IMR-90 (cell line): ENCODE measurements at regions not wholly inside any gene's neighbourhood (a gene's known extent, or its start where the extent isn't known, plus 50 kb on each side); places are given as distances from the start of the nearest gene placed in this dataset.

Experiments used
- ATAC-seq: fragments of 200-7000 bp; cut with Tn5 transposase; 2 replicates; pipeline ENCODE4 v1.9.1; 2020; ENCODE audit warnings: low read depth, mild to moderate bottlenecking, moderate library complexity
- BruUV-seq: library from RNA; stranded (reverse); fragments of 400-500 nt; replicated peaks from 2 replicates; lab custom pipeline; 2021; lab: Mats Ljungman, UMichigan
- CTCF ChIA-PET: fragments of 300-600 bp; formaldehyde crosslinking; extraction: SDS; loops from one replicate; lab custom pipeline; 2021; ENCODE audit warnings: antibody characterized with exemption; lab: Yijun Ruan, JAX
- POLR2A ChIA-PET: fragments of 300-600 bp; sonication (Branson Sonifier 250); formaldehyde crosslinking; loops from one replicate; lab custom pipeline; 2022; ENCODE audit warnings: antibody characterized with exemption; ENCODE audit not compliant: unreplicated experiment; lab: Charles Lee
- DNase-seq: peaks from one replicate; pipeline ENCODE4 v3.0.0; 2013
- H2AFZ ChIP-seq: replicated peaks from 2 replicates; pipeline ENCODE3; 2013; ENCODE audit warnings: low read length, mild to moderate bottlenecking; ENCODE audit not compliant: poor library complexity
- H2AK5ac ChIP-seq: 2 replicates; pipeline ENCODE4 v1.6.1; 2013; ENCODE audit warnings: low read depth, low read length, inconsistent platforms
- H2AK9ac ChIP-seq: replicated peaks from 2 replicates; pipeline ENCODE3; 2013; ENCODE audit warnings: mild to moderate bottlenecking, low read depth, low read length, moderate library complexity; ENCODE audit not compliant: poor library complexity
- H2BK120ac ChIP-seq: 2 replicates; pipeline ENCODE4 v1.6.1; 2013; ENCODE audit warnings: low read depth, low read length, inconsistent platforms
- H2BK15ac ChIP-seq: 3 replicates; pipeline ENCODE4 v1.6.1; 2013; ENCODE audit warnings: low read depth, low read length, inconsistent platforms
- H2BK20ac ChIP-seq: 2 replicates; pipeline ENCODE4 v1.6.1; 2013; ENCODE audit warnings: low read depth, mild to moderate bottlenecking, inconsistent platforms, low read length, moderate library complexity
- H2BK5ac ChIP-seq: 2 replicates; pipeline ENCODE4 v1.6.1; 2013; ENCODE audit warnings: mild to moderate bottlenecking, low read depth, low read length, inconsistent platforms; ENCODE audit not compliant: poor library complexity, severe bottlenecking
- H3K14ac ChIP-seq: replicated peaks from 2 replicates; pipeline ENCODE4 v1.6.1; 2013; ENCODE audit warnings: low read depth, low read length, inconsistent platforms
- H3K18ac ChIP-seq: 2 replicates; pipeline ENCODE4 v1.6.1; 2013; ENCODE audit warnings: low read depth, low read length, control low read depth
- H3K23ac ChIP-seq: 2 replicates; pipeline ENCODE4 v1.6.1; 2013; ENCODE audit warnings: low read depth, low read length, inconsistent platforms
- H3K27ac ChIP-seq: 2 replicates; pipeline ENCODE4 v1.5.1; 2013; ENCODE audit warnings: mild to moderate bottlenecking, control low read depth, low read length; ENCODE audit not compliant: insufficient read depth
- H3K27me3 ChIP-seq: 2 replicates; pipeline ENCODE4 v1.6.1; 2013; ENCODE audit warnings: low read length; ENCODE audit not compliant: control insufficient read depth, insufficient read depth
- H3K36me3 ChIP-seq: 2 replicates; pipeline ENCODE4 v1.6.1; 2013; ENCODE audit warnings: low read length, mixed read lengths; ENCODE audit not compliant: control insufficient read depth, insufficient read depth
- H3K4ac ChIP-seq: 2 replicates; pipeline ENCODE4 v1.6.1; 2013; ENCODE audit warnings: low read depth, low read length, inconsistent platforms
- H3K4me1 ChIP-seq: 2 replicates; pipeline ENCODE4 v1.6.1; 2013; ENCODE audit warnings: low read length, mixed read lengths; ENCODE audit not compliant: control insufficient read depth, insufficient read depth
- H3K4me2 ChIP-seq: 2 replicates; pipeline ENCODE4 v1.6.1; 2013; ENCODE audit warnings: low read depth, mild to moderate bottlenecking, control low read depth, low read length, moderate library complexity
- H3K4me3 ChIP-seq: 2 replicates; pipeline ENCODE4 v1.5.1; 2013; ENCODE audit warnings: low read depth, mild to moderate bottlenecking, control low read depth, low read length, moderate library complexity; ENCODE audit not compliant: insufficient read depth
- H3K56ac ChIP-seq: 2 replicates; pipeline ENCODE4 v1.6.1; 2013; ENCODE audit warnings: low read length, inconsistent platforms; ENCODE audit not compliant: insufficient read depth; ENCODE audit errors: extremely low read depth
- H3K79me1 ChIP-seq, 2 experiments: 2 replicates each; pipeline ENCODE4 v1.6.1; 2013; ENCODE audit warnings: low read length in 2 of 2, inconsistent platforms in 1 of 2, low read depth in 1 of 2
- H3K9ac ChIP-seq: 2 replicates; pipeline ENCODE4 v1.6.1; 2013; ENCODE audit warnings: low read depth, low read length, control low read depth
- H3K9me1 ChIP-seq: 2 replicates; pipeline ENCODE4 v1.6.1; 2013; ENCODE audit warnings: low read length, inconsistent platforms; ENCODE audit not compliant: insufficient read depth
- H3K9me3 ChIP-seq: 2 replicates; pipeline ENCODE4 v1.6.1; 2013; ENCODE audit warnings: low read length; ENCODE audit not compliant: control insufficient read depth, insufficient read depth
- H4K20me1 ChIP-seq: 2 replicates; pipeline ENCODE4 v1.6.1; 2013; ENCODE audit warnings: low read length, inconsistent platforms; ENCODE audit not compliant: insufficient read depth
- H4K5ac ChIP-seq: 2 replicates; pipeline ENCODE4 v1.6.1; 2013; ENCODE audit warnings: mild to moderate bottlenecking, low read depth, low read length, control low read depth
- H4K8ac ChIP-seq, 2 experiments: 2 replicates each; pipeline ENCODE4 v1.6.1; 2013; ENCODE audit warnings: low read depth in 2 of 2, low read length in 2 of 2, control low read depth in 1 of 2, inconsistent platforms in 1 of 2
- H4K91ac ChIP-seq: 2 replicates; pipeline ENCODE4 v1.6.1; 2013; ENCODE audit warnings: low read depth, low read length, inconsistent platforms; ENCODE audit not compliant: insufficient read depth
- BHLHE40 ChIP-seq: fragments of 150-350 bp; IDR thresholded peaks from 2 replicates; pipeline ENCODE4 v1.6.1; 2016; ENCODE audit warnings: mild to moderate bottlenecking, low read depth, low read length
- CEBPB ChIP-seq: IDR thresholded peaks from 2 replicates; pipeline ENCODE4 v1.6.1; 2012; ENCODE audit warnings: low read depth, low read length, improper control_type of control experiment
- CHD1 ChIP-seq: IDR thresholded peaks from 2 replicates; pipeline ENCODE4 v1.6.1; 2012; ENCODE audit warnings: low read depth, low read length, improper control_type of control experiment
- CTCF ChIP-seq: conservative IDR thresholded peaks from 2 replicates; pipeline ENCODE4 v1.5.1; 2012; ENCODE audit warnings: mild to moderate bottlenecking, low read depth, low read length, improper control_type of control experiment
- ELK1 ChIP-seq: fragments of 150-350 bp; IDR thresholded peaks from 2 replicates; pipeline ENCODE4 v1.6.1; 2016; ENCODE audit warnings: low read depth, mild to moderate bottlenecking, low read length, moderate library complexity, borderline replicate concordance
- FOS ChIP-seq: fragments of 150-350 bp; IDR thresholded peaks from 2 replicates; pipeline ENCODE4 v1.6.1; 2016; ENCODE audit warnings: low read depth, low read length
- MAFK ChIP-seq: IDR thresholded peaks from 2 replicates; pipeline ENCODE4 v1.6.1; 2012; ENCODE audit warnings: low read depth, low read length, improper control_type of control experiment
- NFE2L2 ChIP-seq: fragments of 150-350 bp; IDR thresholded peaks from 2 replicates; pipeline ENCODE4 v1.6.1; 2016; ENCODE audit warnings: low read depth, mild to moderate bottlenecking, low read length
- POLR2A ChIP-seq: IDR thresholded peaks from 2 replicates; pipeline ENCODE4 v1.6.1; 2012; ENCODE audit warnings: mild to moderate bottlenecking, low read depth, low read length
- RAD21 ChIP-seq: IDR thresholded peaks from 2 replicates; pipeline ENCODE4 v1.6.1; 2012; ENCODE audit warnings: low read length, improper control_type of control experiment
- RFX5 ChIP-seq: IDR thresholded peaks from 2 replicates; pipeline ENCODE4 v1.8.0; 2012; ENCODE audit warnings: low read depth, mild to moderate bottlenecking, low read length, moderate library complexity
- SMC3 ChIP-seq: fragments of 150-350 bp; IDR thresholded peaks from 2 replicates; pipeline ENCODE4 v1.6.1; 2016; ENCODE audit warnings: low read depth, mild to moderate bottlenecking, antibody characterized with exemption, low read length, moderate library complexity
- USF2 ChIP-seq: fragments of 150-350 bp; IDR thresholded peaks from 2 replicates; pipeline ENCODE4 v1.6.1; 2017; ENCODE audit warnings: mild to moderate bottlenecking, antibody characterized with exemption, low read length, low read depth
- WGBS, 2 experiments: methylation state at CpG; one replicate each; pipeline versions ENCODE4 v1.1.5 to v1.1.7; 2013; ENCODE audit warnings: missing lambda C conversion rate in 2 of 2; ENCODE audit not compliant: insufficient read length in 1 of 2; ENCODE audit errors: extremely low coverage in 2 of 2; 5-methylcytosine and 5-hydroxymethylcytosine counted together
- dilution Hi-C: fragments of 300-500 bp; cut with HindIII; formaldehyde crosslinking; loops from one replicate; pipeline ENCODE4 v1.14.3; 2018; ENCODE audit warnings: low sequenced_read_pairs; ENCODE audit not compliant: unreplicated experiment
- in situ Hi-C: fragments of 300-500 bp; cut with MboI; formaldehyde crosslinking; loops from 3 replicates; pipeline ENCODE4 v1.14.3; 2019; ENCODE audit warnings: low sequenced_read_pairs, inconsistent platforms, mixed read lengths
- intact Hi-C: fragments of 100-400 bp; cut with micrococcal nuclease; formaldehyde crosslinking; loops from 2 replicates; pipeline ENCODE4 v1.10.0; 2022

- no peaks in the 10 kb centered on the region for H3K27me3 ChIP-seq
- in situ Hi-C loops (no loop called here), intact Hi-C loops (no loop called here), dilution Hi-C loops (no loop called here)
- no peak overlapping the region for H2BK20ac ChIP-seq
- TF ChIP-seq ELK1, result no peak
- TF ChIP-seq CHD1, result no peak
- no peak for TF ChIP-seq RAD21
- no peak for TF ChIP-seq MAFK
- no peak for TF ChIP-seq NFE2L2
- no peak for TF ChIP-seq CTCF
- no peak for TF ChIP-seq RFX5
- no peak for TF ChIP-seq FOS
- TF ChIP-seq USF2, result no peak
- TF ChIP-seq SMC3, result no peak
- no peak for TF ChIP-seq POLR2A
- TF ChIP-seq CEBPB, result no peak
- TF ChIP-seq BHLHE40, result no peak
- H3K14ac ChIP-seq, result no peak overlapping the region
- ATAC-seq (no peak), DNase-seq (no peak)
- H4K20me1 ChIP-seq, result no peaks in the 10 kb centered on the region
- ChIA-PET POLR2A (no interaction called here), CTCF (no interaction called here)
- H3K4me2 ChIP-seq, result no peak overlapping the region
- no peak overlapping the region for H4K8ac ChIP-seq
- no CpG with 5 or more reads among the region's 1 CpG for WGBS, 2 experiments
- no peaks in the 10 kb centered on the region for H3K9me3 ChIP-seq
- no peaks in the 10 kb centered on the region for H3K79me1 ChIP-seq
- H2AK9ac ChIP-seq, result no peak overlapping the region
- no peak overlapping the region for H3K4ac ChIP-seq
- no peak overlapping the region for H3K56ac ChIP-seq
- no peaks in the 10 kb centered on the region for H3K4me1 ChIP-seq
- no peak overlapping the region for H2AFZ ChIP-seq
- no peak overlapping the region for H3K27ac ChIP-seq
- H4K5ac ChIP-seq, result no peak overlapping the region
- no peak overlapping the region for H3K9ac ChIP-seq
- BruUV-seq, result no TSS peak
- H4K91ac ChIP-seq, result no peak overlapping the region
- no peak overlapping the region for H3K23ac ChIP-seq
- H3K36me3 ChIP-seq, result no peaks in the 10 kb centered on the region
- no peak overlapping the region for H2BK15ac ChIP-seq
- no peak overlapping the region for H2BK5ac ChIP-seq
- no peaks in the 10 kb centered on the region for H3K9me1 ChIP-seq
- H3K4me3 ChIP-seq, result no peak overlapping the region
- H2AK5ac ChIP-seq, result no peak overlapping the region
- no peak overlapping the region for H2BK120ac ChIP-seq
- no peak overlapping the region for H3K18ac ChIP-seq
Measured at GRCh38 chr6:67775333-67775732, 859.7 kb upstream of the ADGRB3 start.
